Fibroblast of lung (primary cell): ENCODE measurements at regions not wholly inside any gene's neighbourhood (a gene's known extent, or its start where the extent isn't known, plus 50 kb on each side); places are given as distances from the start of the nearest gene placed in this dataset.

Experiments
- DNase-seq, 2 donors: peaks; one replicate each; pipeline versions ENCODE4 v3.0.0 to v3.0.0-alpha.2; 2010; ENCODE audit warnings: low read depth in 2 of 2
- H2AFZ ChIP-seq: 2 replicates; pipeline ENCODE4 v1.5.1; 2012; ENCODE audit warnings: low read length, control low read depth, inconsistent platforms
- H3K27ac ChIP-seq: 2 replicates; pipeline ENCODE4 v1.5.1; 2011; ENCODE audit warnings: low read length, control low read depth; ENCODE audit not compliant: insufficient read depth
- H3K27me3 ChIP-seq: 2 replicates; pipeline ENCODE4 v1.5.1; 2011; ENCODE audit warnings: mild to moderate bottlenecking, low read length; ENCODE audit not compliant: control insufficient read depth, insufficient read depth
- H3K36me3 ChIP-seq: 2 replicates; pipeline ENCODE4 v1.5.1; 2011; ENCODE audit warnings: low read length; ENCODE audit not compliant: control insufficient read depth, insufficient read depth
- H3K4me1 ChIP-seq: 2 replicates; pipeline ENCODE4 v1.5.1; 2011; ENCODE audit warnings: low read length; ENCODE audit not compliant: control insufficient read depth, insufficient read depth; ENCODE audit errors: extremely low read depth
- H3K4me2 ChIP-seq: 2 replicates; pipeline ENCODE4 v1.5.1; 2011; ENCODE audit warnings: low read length, control low read depth; ENCODE audit not compliant: insufficient read depth; ENCODE audit errors: extremely low read depth
- H3K4me3 ChIP-seq, 4 experiments: fragments of 200-600 bp in 1 of 4; sonication (generic) in 1 of 4; replicated peaks in 1 of 4; 2 replicates each; pipeline ENCODE4 v1.5.1; 2011 to 2016; ENCODE audit warnings: low read length in 4 of 4, low read depth in 3 of 4, mild to moderate bottlenecking in 3 of 4, control low read depth in 2 of 4, inconsistent platforms in 1 of 4, mixed read lengths in 1 of 4; ENCODE audit not compliant: insufficient read depth in 1 of 4; ENCODE audit errors: control extremely low read depth in 1 of 4
- H3K79me2 ChIP-seq: 2 replicates; pipeline ENCODE4 v1.5.1; 2012; ENCODE audit warnings: mild to moderate bottlenecking, low read length, inconsistent platforms; ENCODE audit not compliant: control insufficient read depth, insufficient read depth
- H3K9ac ChIP-seq: 2 replicates; pipeline ENCODE4 v1.5.1; 2011; ENCODE audit warnings: mild to moderate bottlenecking, low read length, control low read depth; ENCODE audit not compliant: insufficient read depth
- H3K9me3 ChIP-seq: 2 replicates; pipeline ENCODE4 v1.5.1; 2012; ENCODE audit warnings: low read depth, low read length; ENCODE audit not compliant: control insufficient read depth, insufficient read depth
- H4K20me1 ChIP-seq: 2 replicates; pipeline ENCODE4 v1.5.1; 2011; ENCODE audit warnings: low read length; ENCODE audit not compliant: control insufficient read depth, insufficient read depth; ENCODE audit errors: extremely low read depth
- CTCF ChIP-seq, 2 donors: IDR thresholded peaks in 1 of 2; conservative IDR thresholded peaks in 1 of 2; 1 replicate in 1 of 2; 2 replicates in 1 of 2; pipeline ENCODE4 v1.5.1; 2011 to 2012; ENCODE audit warnings: low read length in 2 of 2, control low read depth in 1 of 2, inconsistent platforms in 1 of 2, low read depth in 1 of 2, mild to moderate bottlenecking in 1 of 2
- EZH2 ChIP-seq: IDR thresholded peaks from 2 replicates; pipeline ENCODE4 v1.5.1; 2012; ENCODE audit warnings: low read length, control low read depth, mild to moderate bottlenecking; ENCODE audit errors: missing control alignments

GRCh38 chr1:235006132-235006721, 122.4 kb downstream of the TOMM20 start:
- no peaks in the 10 kb centered on the region for H4K20me1 ChIP-seq
- H3K4me2 ChIP-seq: no peak overlapping the region
- no peak overlapping the region for H3K27ac ChIP-seq
- peaks cover under 1% of the 10 kb centered on the region for H3K4me1 ChIP-seq
- DNase-seq: no peak
- no peak overlapping the region for H2AFZ ChIP-seq
- no peaks in the 10 kb centered on the region for H3K27me3 ChIP-seq
- no peak overlapping the region for H3K4me3 ChIP-seq
- no peaks in the 10 kb centered on the region for H3K36me3 ChIP-seq
- H3K9me3 ChIP-seq: no peaks in the 10 kb centered on the region
- TF ChIP-seq EZH2 (no peak), CTCF (conservative IDR thresholded peaks at IDR 0.05 in 1 of 2, IDR thresholded peaks at IDR 0.05 in 1 of 2; ENCODE audit: low read depth in 1 of 2, low read length in 2 of 2) (no peak)
- no peaks in the 10 kb centered on the region for H3K79me2 ChIP-seq
- no peak overlapping the region for H3K9ac ChIP-seq

GRCh38 chr1:235004840-235005391, 123.7 kb downstream of the TOMM20 start:
- no peaks in the 10 kb centered on the region for H3K9me3 ChIP-seq
- H2AFZ ChIP-seq: no peak overlapping the region
- H3K27me3 ChIP-seq: no peaks in the 10 kb centered on the region
- H3K4me3 ChIP-seq: no peak overlapping the region
- H3K36me3 ChIP-seq: no peaks in the 10 kb centered on the region
- no peak for DNase-seq
- H3K4me2 ChIP-seq: no peak overlapping the region
- H3K79me2 ChIP-seq: no peaks in the 10 kb centered on the region
- H4K20me1 ChIP-seq: no peaks in the 10 kb centered on the region
- no peak overlapping the region for H3K9ac ChIP-seq
- no peak for TF ChIP-seq CTCF (conservative IDR thresholded peaks at IDR 0.05 in 1 of 2, IDR thresholded peaks at IDR 0.05 in 1 of 2; ENCODE audit: low read depth in 1 of 2, low read length in 2 of 2)
- TF ChIP-seq EZH2: no peak
- no peak overlapping the region for H3K27ac ChIP-seq
- no peaks in the 10 kb centered on the region for H3K4me1 ChIP-seq

- Histone ChIP-seq H3K27ac (no peak overlapping the region), H3K4me3 (no peak overlapping the region), H3K4me1 (no peaks in the 10 kb centered on the region), H4K20me1 (no peaks in the 10 kb centered on the region), H3K27me3 (no peaks in the 10 kb centered on the region), H2AFZ (no peak overlapping the region), H3K9me3 (no peaks in the 10 kb centered on the region), H3K36me3 (no peaks in the 10 kb centered on the region), H3K79me2 (no peaks in the 10 kb centered on the region), H3K4me2 (no peak overlapping the region), H3K9ac (no peak overlapping the region)
- no peak for TF ChIP-seq EZH2
- TF ChIP-seq CTCF (conservative IDR thresholded peaks at IDR 0.05 in 1 of 2, IDR thresholded peaks at IDR 0.05 in 1 of 2; ENCODE audit: low read depth in 1 of 2, low read length in 2 of 2): no peak
- DNase-seq: no peak
Observed at GRCh38 chr1:235004276-235004675, 124.4 kb downstream of the TOMM20 start.
